C4-2B (cell line): ENCODE measurements at regions not wholly inside any gene's neighbourhood (a gene's known extent, or its start where the extent isn't known, plus 50 kb on each side); places are given as distances from the start of the nearest gene placed in this dataset.

Experiments
- H3K27ac ChIP-seq: fragments of 450-650 bp; 2 replicates; pipeline ENCODE4 v1.5.1; 2017
- ZFX ChIP-seq: fragments of 450-650 bp; IDR thresholded peaks from 2 replicates; pipeline ENCODE4 v1.6.1; 2017
- TF ChIP-seq, protein P1 (sequence below): fragments of 450-650 bp; conservative IDR thresholded peaks from 2 replicates; pipeline ENCODE4 v1.5.1; 2017; ENCODE audit warnings: mild to moderate bottlenecking

DNA sequence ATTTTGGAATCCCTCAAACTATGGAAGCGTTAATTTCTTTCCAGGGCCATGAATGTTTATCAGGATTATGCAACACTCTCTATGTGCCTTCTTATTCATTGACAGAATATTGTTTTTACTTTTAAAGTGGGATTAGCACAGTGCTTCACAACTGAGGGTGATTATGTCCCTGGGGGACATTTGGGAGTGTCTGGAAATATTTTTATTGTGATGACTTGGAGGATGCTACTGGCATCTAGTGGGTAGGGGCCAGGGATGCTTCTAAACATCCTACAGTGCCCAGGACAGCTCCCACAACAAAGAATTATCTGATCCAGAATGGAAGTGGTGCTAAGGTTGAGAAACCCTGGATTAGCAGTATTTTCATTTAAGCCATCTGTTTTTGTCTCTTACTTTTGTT is 338.5 kb upstream of the SOX5 start:
- TF ChIP-seq ZFX: no peak
- TF ChIP-seq, protein P1, sequence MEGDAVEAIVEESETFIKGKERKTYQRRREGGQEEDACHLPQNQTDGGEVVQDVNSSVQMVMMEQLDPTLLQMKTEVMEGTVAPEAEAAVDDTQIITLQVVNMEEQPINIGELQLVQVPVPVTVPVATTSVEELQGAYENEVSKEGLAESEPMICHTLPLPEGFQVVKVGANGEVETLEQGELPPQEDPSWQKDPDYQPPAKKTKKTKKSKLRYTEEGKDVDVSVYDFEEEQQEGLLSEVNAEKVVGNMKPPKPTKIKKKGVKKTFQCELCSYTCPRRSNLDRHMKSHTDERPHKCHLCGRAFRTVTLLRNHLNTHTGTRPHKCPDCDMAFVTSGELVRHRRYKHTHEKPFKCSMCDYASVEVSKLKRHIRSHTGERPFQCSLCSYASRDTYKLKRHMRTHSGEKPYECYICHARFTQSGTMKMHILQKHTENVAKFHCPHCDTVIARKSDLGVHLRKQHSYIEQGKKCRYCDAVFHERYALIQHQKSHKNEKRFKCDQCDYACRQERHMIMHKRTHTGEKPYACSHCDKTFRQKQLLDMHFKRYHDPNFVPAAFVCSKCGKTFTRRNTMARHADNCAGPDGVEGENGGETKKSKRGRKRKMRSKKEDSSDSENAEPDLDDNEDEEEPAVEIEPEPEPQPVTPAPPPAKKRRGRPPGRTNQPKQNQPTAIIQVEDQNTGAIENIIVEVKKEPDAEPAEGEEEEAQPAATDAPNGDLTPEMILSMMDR: no peak

DNA sequence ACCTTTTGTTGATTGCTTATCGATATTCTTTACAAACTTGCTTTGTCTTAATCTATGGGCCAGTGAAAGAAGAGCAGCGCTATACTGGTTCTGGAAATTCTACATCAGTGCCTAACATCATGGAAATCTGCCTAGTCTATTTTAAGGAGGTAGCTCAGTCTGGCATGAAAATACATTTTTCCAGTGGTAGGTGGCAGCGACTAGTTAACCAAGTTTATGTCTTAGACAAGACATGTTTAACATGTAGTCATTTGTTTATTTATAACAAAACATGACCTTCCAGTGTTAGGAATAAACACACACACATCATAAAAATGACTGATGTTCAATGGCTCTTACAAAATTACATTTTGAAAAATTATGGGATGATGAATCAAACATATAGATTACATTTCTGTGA is 336.0 kb upstream of the SOX5 start:
- TF ChIP-seq, protein P1: no peak
- TF ChIP-seq ZFX: no peak
- no peak overlapping the region for H3K27ac ChIP-seq

More for the DNA sequence above, 338.5 kb upstream of the SOX5 start:
- no peak overlapping the region for H3K27ac ChIP-seq

DNA sequence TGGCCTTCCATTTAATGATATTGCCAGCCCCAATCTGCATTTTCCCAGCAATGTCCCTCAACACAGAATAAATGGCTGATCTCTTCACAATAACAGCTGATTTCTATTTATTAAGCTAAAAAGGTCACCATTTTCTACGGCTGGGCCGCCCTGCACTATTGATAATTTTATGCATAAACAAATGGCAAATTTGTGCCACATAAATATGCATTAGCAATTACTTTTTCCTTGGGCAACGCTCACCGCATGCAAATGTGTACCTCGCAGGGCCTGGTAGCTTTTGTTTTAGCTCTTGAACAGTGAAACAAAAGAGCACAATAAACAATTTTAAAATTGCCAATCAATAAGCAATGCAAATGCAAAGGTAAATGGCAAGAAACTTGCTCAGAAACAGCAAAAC is 331.9 kb upstream of the SOX5 start:
- no peak for TF ChIP-seq ZFX
- TF ChIP-seq, protein P1: no peak
- H3K27ac ChIP-seq: no peak overlapping the region

DNA sequence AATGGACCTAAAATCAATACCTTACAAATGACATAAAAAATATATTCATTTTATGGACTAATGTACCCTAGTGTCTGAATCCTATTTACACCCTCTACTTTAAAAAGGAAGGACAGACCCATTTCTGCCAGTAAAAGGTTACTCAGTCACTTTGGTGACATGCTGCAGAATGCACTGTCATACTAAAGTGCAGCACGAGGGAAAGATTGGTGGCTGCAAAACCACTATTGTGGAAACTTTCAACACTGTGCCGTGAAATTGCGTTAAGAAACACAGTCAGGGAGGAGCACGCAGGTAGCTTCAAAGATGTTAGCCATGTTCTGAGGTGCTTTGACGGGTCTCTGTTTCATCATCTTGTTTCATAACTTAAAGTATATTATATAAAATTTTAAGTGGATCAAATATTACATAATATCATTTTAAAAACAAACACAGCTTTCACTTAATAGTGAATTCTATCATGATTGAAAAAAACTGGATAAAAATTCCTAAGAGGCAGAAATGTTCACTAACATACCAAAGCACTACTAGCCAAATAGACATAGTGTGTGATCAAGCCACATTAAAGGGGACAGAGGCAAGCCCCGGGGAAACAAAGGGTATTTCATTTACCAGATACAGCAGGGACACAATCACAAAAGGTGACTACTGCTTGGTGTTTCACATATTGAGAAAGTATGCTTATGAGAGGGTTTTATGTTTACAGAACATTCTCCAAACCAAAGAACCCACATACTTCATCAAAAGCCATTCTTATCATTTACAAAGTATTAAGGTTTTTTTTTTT is 330.8 kb upstream of the SOX5 start:
- H3K27ac ChIP-seq: no peak overlapping the region
- TF ChIP-seq, protein P1: no peak

DNA sequence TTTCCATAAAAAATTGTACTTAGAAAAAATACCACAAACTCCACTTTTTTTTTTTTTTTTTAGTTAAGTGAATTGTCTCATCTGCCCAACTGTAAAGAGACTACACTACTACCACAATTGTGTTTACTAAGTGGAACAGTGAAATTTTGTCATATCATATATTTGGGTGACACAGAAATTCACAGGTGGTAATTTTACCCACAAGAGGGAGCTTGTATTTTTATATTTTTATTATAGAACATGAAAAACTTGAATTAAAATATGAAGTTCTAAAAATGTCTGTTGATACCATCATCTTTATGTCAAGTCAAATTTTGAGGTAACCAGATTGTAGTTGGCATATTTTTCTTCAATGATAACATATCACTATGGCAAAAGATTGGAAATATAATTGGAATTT is 329.4 kb upstream of the SOX5 start:
- no peak for TF ChIP-seq ZFX
- TF ChIP-seq, protein P1: peak; percentile 10; the same call in 1 of the 2 replicates
- no peak overlapping the region for H3K27ac ChIP-seq

DNA sequence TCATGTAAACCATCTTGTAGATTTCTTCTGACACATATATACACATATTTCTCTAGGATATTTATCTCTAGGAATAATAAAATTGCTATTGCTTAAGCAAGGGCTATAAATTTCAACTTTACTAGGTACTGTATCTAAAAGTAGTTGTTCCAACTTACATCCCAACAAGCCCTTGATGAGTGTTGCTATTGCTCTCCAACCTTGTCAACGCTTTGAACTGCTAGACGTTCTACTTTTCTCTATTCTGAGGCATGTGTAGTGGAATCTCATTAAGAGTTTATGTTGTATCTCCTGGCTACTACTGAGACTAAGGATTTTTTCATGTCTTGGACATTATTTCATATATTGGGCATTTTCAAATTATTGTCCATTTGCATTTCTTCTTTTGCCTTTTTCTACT is 321.5 kb upstream of the SOX5 start:
- H3K27ac ChIP-seq: no peak overlapping the region
- TF ChIP-seq, protein P1: no peak

DNA sequence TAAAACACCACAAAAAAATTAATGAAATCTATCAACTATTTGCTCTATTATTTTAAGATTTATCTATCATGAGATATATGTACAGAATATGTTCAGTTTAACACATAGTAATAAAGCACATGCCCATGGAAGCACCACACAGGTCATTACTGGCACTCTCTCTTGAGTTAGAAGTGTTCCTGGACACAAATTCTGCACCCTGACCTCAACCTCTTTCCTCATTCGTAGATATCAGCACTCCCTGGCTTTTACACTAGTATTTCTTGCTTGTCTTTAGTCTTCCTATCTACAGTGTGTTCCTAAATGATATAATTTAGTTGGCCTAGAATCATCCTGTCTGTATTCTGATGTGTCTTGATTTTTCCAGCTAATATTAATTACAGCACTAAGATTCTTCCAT is 321.0 kb upstream of the SOX5 start:
- no peak for TF ChIP-seq ZFX
- TF ChIP-seq, protein P1: no peak

More for the DNA sequence above, 321.0 kb upstream of the SOX5 start:
- no peak overlapping the region for H3K27ac ChIP-seq
